OCI-LY3 (cell line): ENCODE measurements at regions not wholly inside any gene's neighbourhood (a gene's known extent, or its start where the extent isn't known, plus 50 kb on each side); places are given as distances from the start of the nearest gene placed in this dataset.

Experiments used
- EZH2phosphoT487 ChIP-seq: fragments of 200-600 bp; shearing (Covaris generic); IDR thresholded peaks from 2 replicates; pipeline ENCODE4 v1.6.1; 2018; ENCODE audit warnings: antibody characterized with exemption, mixed run types, low read depth
- TF ChIP-seq, protein P1 (sequence below): fragments of 200-600, 300-600 bp; sonication (generic); IDR thresholded peaks from 2 replicates; pipeline ENCODE4 v1.5.1; 2014; ENCODE audit warnings: antibody characterized with exemption, low read length, low read depth

DNA sequence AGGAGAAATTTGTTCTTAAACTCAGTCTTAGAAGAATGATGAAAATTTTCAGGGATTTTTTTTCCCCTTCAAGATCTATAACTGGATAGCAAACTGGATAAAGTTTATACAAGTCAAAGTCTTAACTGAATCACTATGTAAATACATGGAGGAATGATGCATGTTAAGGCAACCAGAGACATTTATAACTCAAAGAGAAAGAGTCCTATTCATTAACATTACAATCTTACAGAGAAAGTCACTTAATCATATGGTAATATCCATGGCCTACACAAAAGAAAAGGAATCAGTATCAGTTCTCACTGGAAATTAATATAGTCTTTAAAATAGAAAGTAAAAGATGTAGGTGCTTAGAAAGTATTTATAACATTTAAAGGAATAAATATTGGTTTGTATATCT lies 869.1 kb downstream of the TBL1XR1 start:
- TF ChIP-seq, protein P1, sequence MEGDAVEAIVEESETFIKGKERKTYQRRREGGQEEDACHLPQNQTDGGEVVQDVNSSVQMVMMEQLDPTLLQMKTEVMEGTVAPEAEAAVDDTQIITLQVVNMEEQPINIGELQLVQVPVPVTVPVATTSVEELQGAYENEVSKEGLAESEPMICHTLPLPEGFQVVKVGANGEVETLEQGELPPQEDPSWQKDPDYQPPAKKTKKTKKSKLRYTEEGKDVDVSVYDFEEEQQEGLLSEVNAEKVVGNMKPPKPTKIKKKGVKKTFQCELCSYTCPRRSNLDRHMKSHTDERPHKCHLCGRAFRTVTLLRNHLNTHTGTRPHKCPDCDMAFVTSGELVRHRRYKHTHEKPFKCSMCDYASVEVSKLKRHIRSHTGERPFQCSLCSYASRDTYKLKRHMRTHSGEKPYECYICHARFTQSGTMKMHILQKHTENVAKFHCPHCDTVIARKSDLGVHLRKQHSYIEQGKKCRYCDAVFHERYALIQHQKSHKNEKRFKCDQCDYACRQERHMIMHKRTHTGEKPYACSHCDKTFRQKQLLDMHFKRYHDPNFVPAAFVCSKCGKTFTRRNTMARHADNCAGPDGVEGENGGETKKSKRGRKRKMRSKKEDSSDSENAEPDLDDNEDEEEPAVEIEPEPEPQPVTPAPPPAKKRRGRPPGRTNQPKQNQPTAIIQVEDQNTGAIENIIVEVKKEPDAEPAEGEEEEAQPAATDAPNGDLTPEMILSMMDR = no peak
- no peak for TF ChIP-seq EZH2phosphoT487
